ENCODE measurements at regions not wholly inside any gene's neighbourhood (a gene's known extent, or its start where the extent isn't known, plus 50 kb on each side); places are given as distances from the start of the nearest gene placed in this dataset.

DNA sequence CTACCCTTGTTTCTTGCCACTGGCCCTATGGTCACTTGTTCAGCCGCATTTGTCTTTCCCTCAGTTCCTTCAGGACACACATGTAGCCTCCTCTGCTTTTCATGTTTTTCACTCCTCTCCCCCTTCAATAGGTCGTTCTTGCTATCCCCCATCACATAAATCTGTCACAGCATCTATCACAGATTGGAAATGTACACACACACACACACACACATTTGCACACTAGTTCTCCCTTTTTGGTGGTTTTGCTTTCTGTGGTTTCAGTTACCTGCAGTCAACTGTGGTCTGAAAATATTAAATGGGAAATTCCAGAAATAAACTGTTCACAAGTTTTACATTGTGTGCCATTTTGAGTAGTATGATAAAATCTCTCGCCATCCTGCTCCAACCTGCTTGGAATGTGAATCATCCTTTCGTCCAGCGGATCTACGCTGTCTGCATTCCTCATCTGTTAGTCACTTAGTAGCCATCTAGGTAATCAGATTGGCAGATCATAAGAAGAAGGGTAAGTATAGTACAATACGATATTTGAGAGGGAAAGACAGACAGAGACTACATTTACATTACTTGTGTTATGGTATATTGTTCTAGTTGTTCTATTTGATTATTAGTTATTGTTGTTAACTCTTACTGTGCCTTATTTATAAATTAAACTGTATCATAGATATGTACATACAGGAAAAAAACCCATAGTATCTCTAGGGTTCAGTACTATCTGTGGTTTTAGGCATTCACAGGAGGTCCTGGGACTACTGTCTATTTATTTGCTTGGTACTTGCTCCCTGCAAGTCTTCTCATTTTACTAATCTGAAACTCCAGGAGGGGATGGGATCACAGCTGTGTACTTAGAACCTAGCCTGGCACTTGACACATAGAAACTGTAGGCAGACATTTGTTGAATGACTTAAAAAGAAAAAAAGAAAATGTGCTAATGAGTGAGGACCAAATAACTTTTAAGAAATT, 86.1 kb upstream of the PNPT1 start:
- TF ChIP-seq, protein P1, sequence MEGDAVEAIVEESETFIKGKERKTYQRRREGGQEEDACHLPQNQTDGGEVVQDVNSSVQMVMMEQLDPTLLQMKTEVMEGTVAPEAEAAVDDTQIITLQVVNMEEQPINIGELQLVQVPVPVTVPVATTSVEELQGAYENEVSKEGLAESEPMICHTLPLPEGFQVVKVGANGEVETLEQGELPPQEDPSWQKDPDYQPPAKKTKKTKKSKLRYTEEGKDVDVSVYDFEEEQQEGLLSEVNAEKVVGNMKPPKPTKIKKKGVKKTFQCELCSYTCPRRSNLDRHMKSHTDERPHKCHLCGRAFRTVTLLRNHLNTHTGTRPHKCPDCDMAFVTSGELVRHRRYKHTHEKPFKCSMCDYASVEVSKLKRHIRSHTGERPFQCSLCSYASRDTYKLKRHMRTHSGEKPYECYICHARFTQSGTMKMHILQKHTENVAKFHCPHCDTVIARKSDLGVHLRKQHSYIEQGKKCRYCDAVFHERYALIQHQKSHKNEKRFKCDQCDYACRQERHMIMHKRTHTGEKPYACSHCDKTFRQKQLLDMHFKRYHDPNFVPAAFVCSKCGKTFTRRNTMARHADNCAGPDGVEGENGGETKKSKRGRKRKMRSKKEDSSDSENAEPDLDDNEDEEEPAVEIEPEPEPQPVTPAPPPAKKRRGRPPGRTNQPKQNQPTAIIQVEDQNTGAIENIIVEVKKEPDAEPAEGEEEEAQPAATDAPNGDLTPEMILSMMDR (IDR thresholded peaks at IDR 0.05): no peak
- no peak for TF ChIP-seq POLR2A (IDR thresholded peaks at IDR 0.05)
